Transverse colon (tissue), 4 donors: ENCODE measurements at regions not wholly inside any gene's neighbourhood (a gene's known extent, or its start where the extent isn't known, plus 50 kb on each side); places are given as distances from the start of the nearest gene placed in this dataset.

Experiments
- DNase-seq: peaks from one replicate; pipeline ENCODE4 v3.0.0-alpha.2; 2019
- H3K27ac ChIP-seq, 4 donors: fragments of 200-600 bp; sonication (generic); 2 replicates each; pipeline ENCODE4 v1.5.1; 2016 to 2018; ENCODE audit warnings: inconsistent platforms in 4 of 4
- H3K27me3 ChIP-seq: fragments of 200-600 bp; sonication (generic); 2 replicates; pipeline ENCODE4 v1.5.1; 2017; ENCODE audit warnings: inconsistent platforms
- H3K36me3 ChIP-seq, 4 donors: fragments of 200-600 bp; sonication (generic); 2 replicates each; pipeline ENCODE4 v1.5.1; 2017 to 2019; ENCODE audit warnings: inconsistent platforms in 4 of 4
- H3K4me1 ChIP-seq, 4 donors: fragments of 200-600 bp; sonication (generic); 2 replicates each; pipeline ENCODE4 v1.5.1; 2017 to 2020; ENCODE audit warnings: inconsistent platforms in 4 of 4
- H3K4me3 ChIP-seq, 4 donors: fragments of 200-600 bp; sonication (generic); 1 replicate in 1 of 4; 2 replicates in 3 of 4; pipeline versions ENCODE4 v1.5.1 to v1.6.1; 2017 to 2019; ENCODE audit warnings: inconsistent platforms in 4 of 4
- H3K9me3 ChIP-seq, 2 donors: fragments of 200-600 bp; sonication (generic); 2 replicates each; pipeline ENCODE4 v1.5.1; 2017 to 2019; ENCODE audit warnings: inconsistent platforms in 2 of 2
- CTCF ChIP-seq, 5 experiments: fragments of 200-600 bp in 3 of 5; fragments of 450-650 bp in 2 of 5; sonication (generic) in 3 of 5; IDR thresholded peaks; 1 replicate in 2 of 5; 2 replicates in 3 of 5; pipeline ENCODE4 v1.5.1; 2016 to 2017; ENCODE audit warnings: antibody characterized with exemption in 5 of 5, inconsistent platforms in 3 of 5, mild to moderate bottlenecking in 2 of 5, moderate library complexity in 1 of 5
- EP300 ChIP-seq: sonication (generic); formaldehyde crosslinking; IDR thresholded peaks from one replicate; pipeline ENCODE4 v1.6.1; 2017; ENCODE audit warnings: antibody characterized with exemption, low read depth
- POLR2A ChIP-seq: fragments of 450-650 bp; IDR thresholded peaks from one replicate; pipeline ENCODE4 v1.6.1; 2016; ENCODE audit warnings: antibody characterized with exemption, mild to moderate bottlenecking, moderate library complexity
- POLR2AphosphoS5 ChIP-seq, 3 donors: sonication (generic); formaldehyde crosslinking; IDR thresholded peaks; one replicate each; pipeline ENCODE4 v1.6.1; 2016; ENCODE audit warnings: antibody characterized with exemption in 3 of 3
- WGBS, 2 donors: methylation state at CpG; one replicate each; pipeline ENCODE4 v1.1.5; 2018; ENCODE audit warnings: low coverage in 1 of 2; 5-methylcytosine and 5-hydroxymethylcytosine counted together
- in situ Hi-C, 4 donors: fragments of 200-750 bp; cut with MboI; loops; one replicate each; pipeline versions ENCODE4 v1.15.0 to v1.15.1; 2017; ENCODE audit warnings: low sequenced_read_pairs in 3 of 4, low pct_ligation_motif_present in 1 of 4, low pct_unique_long_range_greater_than_20kb in 1 of 4
- intact Hi-C: fragments of 100-400 bp; cut with DNase I; formaldehyde crosslinking; loops from one replicate; pipeline ENCODE4 v1.15.1; 2023; ENCODE audit warnings: low total_unique reads

DNA sequence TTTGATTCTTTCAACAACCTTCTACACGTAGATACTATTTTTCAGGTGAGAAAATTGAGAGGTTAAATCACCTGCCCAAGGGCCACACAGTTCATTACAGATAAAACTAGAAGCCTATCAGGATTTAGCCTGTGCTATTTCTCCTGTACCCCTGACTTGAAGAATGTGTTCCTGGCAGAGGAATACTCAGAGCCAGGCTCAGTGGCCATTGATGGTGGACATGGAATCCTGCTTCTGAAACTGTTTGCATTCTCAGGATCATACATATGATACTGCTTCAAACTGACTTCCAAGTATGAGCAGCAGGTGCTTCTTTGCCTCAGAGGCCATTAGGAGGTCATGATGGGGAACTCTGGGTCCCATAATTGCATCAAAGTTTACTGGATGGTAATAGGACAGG, 348.6 kb downstream of the ADRA2A start:
- Histone ChIP-seq H3K27me3 (no peaks in the 10 kb centered on the region), H3K4me1 (no peaks in the 10 kb centered on the region), H3K9me3 (no peaks in the 10 kb centered on the region), H3K4me3 (no peak overlapping the region), H3K27ac (no peak overlapping the region), H3K36me3 (no peaks in the 10 kb centered on the region)
- 60 to 87% methylated on average over 1 of the region's 1 CpG for WGBS, 2 donors
- TF ChIP-seq EP300, result no peak
- no peak for TF ChIP-seq POLR2A
- no peak for TF ChIP-seq CTCF (IDR thresholded peaks at IDR 0.05)
- no peak for TF ChIP-seq POLR2AphosphoS5 (IDR thresholded peaks at IDR 0.05)
- intact Hi-C loops, result loop anchor here (10.0 kb wide), 1 partner anchor 1831 kb away; no protein-coding TSS in a partner anchor
- DNase-seq, result no peak
- in situ Hi-C loops, result no loop called here

GRCh38 chr10:111429288-111430028, 352.6 kb downstream of the ADRA2A start:
- DNase-seq, result no peak
- in situ Hi-C loops, result no loop called here
- WGBS, 2 donors, result 86 to 88% methylated on average over 2 to 3 of the region's 3 CpGs

DNA sequence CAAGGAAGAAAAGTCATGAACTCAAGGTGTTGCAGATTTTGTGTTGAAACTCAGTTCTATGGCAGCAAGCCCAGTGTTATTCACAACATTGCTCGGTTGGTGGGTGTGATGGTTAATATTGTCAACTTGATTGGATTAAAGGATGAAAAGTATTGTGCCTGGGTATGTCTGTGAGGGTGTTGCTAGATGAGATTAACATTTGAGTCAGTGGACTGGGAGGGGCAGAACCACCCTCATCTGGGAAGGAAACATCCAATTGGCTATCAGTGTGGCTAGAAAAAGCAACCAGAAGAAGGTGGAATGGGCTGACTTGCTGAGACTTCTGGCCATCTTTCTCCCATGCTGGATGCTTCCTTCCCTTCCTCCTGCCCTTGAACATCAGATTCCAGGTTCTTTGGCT, 353.2 kb downstream of the ADRA2A start:
- Histone ChIP-seq H3K27me3 (no peaks in the 10 kb centered on the region), H3K36me3 (no peaks in the 10 kb centered on the region), H3K9me3 (no peaks in the 10 kb centered on the region), H3K4me1 (no peaks in the 10 kb centered on the region), H3K27ac (no peak overlapping the region), H3K4me3 (no peak overlapping the region)
- TF ChIP-seq POLR2A, result no peak
- TF ChIP-seq EP300, result no peak
- TF ChIP-seq POLR2AphosphoS5 (IDR thresholded peaks at IDR 0.05), result no peak
- TF ChIP-seq CTCF (IDR thresholded peaks at IDR 0.05), result no peak
- intact Hi-C loops, result no loop called here
- no peak for DNase-seq
- in situ Hi-C loops, result no loop called here
- WGBS, 2 donors, result 76% methylated on average over 1 of the region's 1 CpG; no CpG with 5 or more reads in 1 of the 2 donors

More at GRCh38 chr10:111429288-111430028, 352.6 kb downstream of the ADRA2A start:
- TF ChIP-seq EP300 (no peak), CTCF (IDR thresholded peaks at IDR 0.05) (no peak), POLR2AphosphoS5 (IDR thresholded peaks at IDR 0.05) (no peak), POLR2A (no peak)
- intact Hi-C loops, result loop anchor here (10.0 kb wide), 1 partner anchor 1835 kb away; no protein-coding TSS in a partner anchor
- no peaks in the 10 kb centered on the region for H3K36me3 ChIP-seq
- no peaks in the 10 kb centered on the region for H3K27me3 ChIP-seq
- H3K9me3 ChIP-seq, result no peaks in the 10 kb centered on the region
- no peak overlapping the region for H3K27ac ChIP-seq
- H3K4me1 ChIP-seq, result no peaks in the 10 kb centered on the region
- H3K4me3 ChIP-seq, result no peak overlapping the region

DNA sequence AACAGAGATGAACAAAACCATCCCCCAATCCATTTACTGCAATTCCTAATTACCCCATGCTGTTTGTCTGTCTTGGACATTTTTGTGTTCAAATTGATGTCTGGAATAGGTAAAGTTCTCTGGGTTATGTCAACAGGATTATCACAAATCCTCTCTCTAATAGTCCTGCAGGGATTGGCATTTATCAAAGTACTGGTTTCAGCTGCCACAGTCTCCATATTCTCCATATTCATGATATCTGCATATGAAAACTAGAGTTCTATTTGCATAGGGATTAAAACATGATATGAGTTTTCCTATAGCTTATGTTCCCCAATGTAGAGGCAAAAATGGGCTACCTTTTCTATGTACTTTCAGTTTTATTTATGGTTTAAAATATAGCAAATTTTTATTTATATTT, 355.8 kb downstream of the ADRA2A start:
- in situ Hi-C loops (no loop called here), intact Hi-C loops (no loop called here)
- no peak for DNase-seq
- Histone ChIP-seq H3K4me1 (no peaks in the 10 kb centered on the region), H3K9me3 (no peaks in the 10 kb centered on the region), H3K36me3 (no peaks in the 10 kb centered on the region), H3K4me3 (no peak overlapping the region), H3K27ac (no peak overlapping the region), H3K27me3 (no peaks in the 10 kb centered on the region)
- TF ChIP-seq CTCF (IDR thresholded peaks at IDR 0.05), result no peak
- no peak for TF ChIP-seq POLR2A
- TF ChIP-seq POLR2AphosphoS5 (IDR thresholded peaks at IDR 0.05), result no peak
- no peak for TF ChIP-seq EP300
